ENCODE measurements at regions not wholly inside any gene's neighbourhood (a gene's known extent, or its start where the extent isn't known, plus 50 kb on each side); places are given as distances from the start of the nearest gene placed in this dataset.

DNA sequence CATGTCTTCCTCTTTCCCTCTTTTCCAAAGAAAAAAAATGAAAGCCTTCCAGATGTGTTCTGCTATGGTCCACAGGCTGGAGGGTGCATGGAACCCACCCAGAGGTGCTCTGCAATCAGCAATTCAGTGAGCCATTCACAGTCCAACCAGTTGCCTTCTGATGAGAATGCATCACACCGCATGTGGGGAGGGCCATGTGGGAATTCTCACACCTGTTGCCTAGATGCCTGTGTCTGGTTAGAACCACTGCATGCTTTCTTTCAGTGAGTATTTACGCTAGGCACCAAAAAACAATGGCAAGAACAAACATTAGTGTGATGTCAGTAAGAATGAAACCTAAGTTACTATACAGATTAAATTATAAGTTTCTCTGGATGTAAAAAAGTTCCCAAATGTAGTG, 311.6 kb upstream of the CDYL start:
- TF ChIP-seq EZH2 (IDR thresholded peaks at IDR 0.05): no peak
- TF ChIP-seq POLR2AphosphoS5 (IDR thresholded peaks at IDR 0.05; ENCODE audit: borderline replicate concordance, low read depth, low read length): no peak

Data from SK-N-MC (cell line).